ENCODE measurements at regions not wholly inside any gene's neighbourhood (a gene's known extent, or its start where the extent isn't known, plus 50 kb on each side); places are given as distances from the start of the nearest gene placed in this dataset.
"Not testable (repeated sequence)": the region's sequence is repeated elsewhere in the genome, so short reads cannot be mapped to it uniquely, and the experiment has no call there.

DNA sequence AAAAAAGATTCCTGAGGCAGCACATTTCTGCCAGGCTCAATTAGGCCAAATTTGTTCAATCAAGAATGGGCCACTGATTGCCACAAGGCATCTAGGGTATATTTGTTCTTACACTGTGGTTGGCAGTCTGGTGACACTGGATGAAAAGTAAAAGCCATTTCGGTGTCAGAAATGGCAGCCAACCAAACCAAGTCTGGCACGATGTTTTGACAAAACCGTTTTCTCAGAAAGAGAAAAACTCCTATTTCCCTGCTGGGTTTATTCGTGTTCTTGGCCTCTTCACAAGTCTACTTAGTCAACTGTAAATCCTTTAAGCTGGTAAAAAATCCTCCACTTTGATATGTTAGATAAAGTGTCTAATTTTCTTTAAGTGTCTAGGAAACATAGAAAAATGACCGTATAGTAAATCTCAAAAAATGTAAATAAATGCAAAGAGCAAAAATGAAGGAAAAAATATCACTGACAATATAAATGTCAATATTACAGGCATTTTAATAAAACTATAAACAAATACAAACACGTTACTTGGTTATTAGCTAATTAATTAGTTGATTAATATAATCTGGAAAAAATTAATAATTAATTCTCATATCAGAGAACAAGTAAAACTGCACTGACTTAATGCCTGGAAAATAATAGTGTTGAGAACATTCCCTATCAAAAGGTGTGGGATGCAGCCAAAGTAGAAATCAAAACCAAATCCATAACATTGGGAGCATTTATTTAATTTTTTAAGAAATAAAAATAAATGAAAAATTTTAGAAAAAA is 182.0 kb upstream of the ZNF804A start:
- H3K36me3 ChIP-seq = no peaks in the 10 kb centered on the region
- H3K27ac ChIP-seq = no peak overlapping the region
- WGBS, 2 donors = 61 to 85% methylated on average over 6 of the region's 6 CpGs
- no peaks in the 10 kb centered on the region for H3K4me1 ChIP-seq
- intact Hi-C loops (cut with DNase I) = no loop called here
- DNase-seq = no peak
- H3K27me3 ChIP-seq = no peaks in the 10 kb centered on the region
- H3K4me3 ChIP-seq (replicated peaks in 1 of 3) = no peak overlapping the region
- TF ChIP-seq POLR2A (IDR thresholded peaks at IDR 0.05) = no peak
- TF ChIP-seq CTCF (IDR thresholded peaks at IDR 0.05) = no peak
- H3K9me3 ChIP-seq = no peaks in the 10 kb centered on the region

GRCh38 chr2:184419744-184420143 is 178.6 kb upstream of the ZNF804A start:
- TF ChIP-seq POLR2A (IDR thresholded peaks at IDR 0.05) (no peak), CTCF (IDR thresholded peaks at IDR 0.05) (no peak)
- Histone ChIP-seq H3K27me3 (no peaks in the 10 kb centered on the region), H3K9me3 (no peaks in the 10 kb centered on the region), H3K4me1 (no peaks in the 10 kb centered on the region), H3K4me3 (replicated peaks in 1 of 3) (no peak overlapping the region), H3K27ac (no peak overlapping the region), H3K36me3 (no peaks in the 10 kb centered on the region)
- WGBS, 2 donors = 83 to 86% methylated on average over 2 of the region's 2 CpGs
- intact Hi-C loops (cut with DNase I) = no loop called here
- DNase-seq = no peak

DNA sequence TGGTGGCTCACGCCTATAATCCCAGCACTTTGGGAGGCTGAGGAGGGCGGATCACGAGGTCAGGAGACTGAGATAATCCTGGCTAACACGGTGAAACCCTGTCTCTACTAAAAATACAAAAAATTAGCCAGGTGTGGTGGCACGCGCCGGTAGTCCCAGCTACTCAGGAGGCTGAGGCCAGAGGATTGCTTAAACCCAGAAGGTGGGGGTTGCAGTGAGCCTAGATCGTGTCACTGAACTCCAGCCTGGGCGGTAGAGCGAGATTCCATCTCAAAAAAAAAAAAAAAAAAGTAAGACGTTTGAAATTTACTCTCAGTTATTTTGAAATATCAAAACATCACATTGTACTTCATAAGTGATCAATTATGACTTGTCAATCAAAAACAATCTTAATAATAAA is 176.9 kb upstream of the ZNF804A start:
- DNase-seq, H3K36me3 ChIP-seq: not testable (repeated sequence)

DNA sequence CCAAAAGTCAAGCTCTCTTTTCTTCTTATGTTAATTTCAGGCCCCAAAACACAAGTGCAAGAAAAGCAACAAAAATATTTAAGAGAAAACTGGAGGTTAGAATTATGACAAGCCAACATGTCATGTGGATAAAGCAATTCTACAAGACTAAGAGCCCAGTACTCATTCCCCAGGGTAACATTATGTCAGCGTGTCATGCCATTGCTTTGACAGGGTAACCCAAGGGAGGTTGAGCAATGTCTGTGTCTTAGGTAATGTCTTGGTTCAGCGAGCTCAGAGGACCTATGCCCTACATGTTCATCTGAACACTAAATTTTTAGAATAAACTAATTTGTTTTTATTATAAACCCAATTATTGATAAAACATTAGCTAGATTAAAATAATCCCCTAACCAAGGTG is 173.2 kb upstream of the ZNF804A start:
- Histone ChIP-seq H3K27me3 (no peaks in the 10 kb centered on the region), H3K36me3 (no peaks in the 10 kb centered on the region), H3K27ac (no peak overlapping the region), H3K9me3 (no peaks in the 10 kb centered on the region), H3K4me3 (replicated peaks in 1 of 3) (no peak overlapping the region), H3K4me1 (no peaks in the 10 kb centered on the region)
- no peak for TF ChIP-seq POLR2A (IDR thresholded peaks at IDR 0.05)
- intact Hi-C loops (cut with DNase I) = no loop called here
- DNase-seq = no peak
- WGBS, 2 donors = 69 to 82% methylated on average over 2 of the region's 2 CpGs

More for the DNA sequence above, 176.9 kb upstream of the ZNF804A start:
- H3K4me3 ChIP-seq (replicated peaks in 1 of 3); H3K9me3 ChIP-seq; intact Hi-C loops (cut with DNase I); H3K27ac ChIP-seq; H3K4me1 ChIP-seq; H3K27me3 ChIP-seq: not testable (repeated sequence)
- WGBS, 2 donors = 89 to 93% methylated on average over 11 of the region's 11 CpGs

- WGBS, 2 donors = 72% methylated on average over 2 of the region's 2 CpGs
- TF ChIP-seq CTCF (IDR thresholded peaks at IDR 0.05) (no peak), POLR2A (IDR thresholded peaks at IDR 0.05) (no peak)
- Histone ChIP-seq H3K27ac (no peak overlapping the region), H3K27me3 (no peaks in the 10 kb centered on the region), H3K4me3 (replicated peaks in 1 of 3) (no peak overlapping the region), H3K36me3 (no peaks in the 10 kb centered on the region), H3K9me3 (no peaks in the 10 kb centered on the region), H3K4me1 (no peaks in the 10 kb centered on the region)
- intact Hi-C loops (cut with DNase I) = no loop called here
- no peak for DNase-seq
These were observed 154.1 kb upstream of the ZNF804A start for GRCh38 chr2:184444217-184444616.

DNA sequence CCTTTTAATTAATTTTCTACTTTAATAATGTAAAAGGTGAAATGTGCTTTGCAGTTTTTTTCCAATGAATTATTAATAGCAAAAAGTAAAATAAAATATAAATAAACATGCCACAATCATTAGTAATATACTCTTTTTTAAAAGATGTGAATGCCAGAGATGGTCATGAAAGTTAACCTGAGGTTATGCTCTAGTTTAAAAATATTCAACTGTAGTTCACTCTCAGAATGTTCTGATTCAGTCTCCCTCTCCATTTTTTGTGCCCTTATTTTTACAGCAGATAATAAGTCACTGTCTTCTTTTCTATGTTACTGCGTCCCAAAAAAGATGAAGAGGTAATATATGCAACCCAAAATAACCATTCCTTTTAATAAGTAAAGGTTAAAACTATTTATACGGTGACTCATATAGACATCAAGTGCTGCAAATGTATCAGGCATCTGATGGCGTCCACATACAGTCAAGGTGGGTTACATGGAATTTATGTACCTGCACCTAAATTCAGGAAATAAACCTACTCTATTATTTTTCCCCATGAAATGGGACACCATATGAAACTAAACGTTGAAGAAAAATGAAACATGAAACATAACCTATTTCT is 153.6 kb upstream of the ZNF804A start:
- Histone ChIP-seq H3K4me1 (no peaks in the 10 kb centered on the region), H3K4me3 (replicated peaks in 1 of 3) (no peak overlapping the region), H3K9me3 (no peaks in the 10 kb centered on the region), H3K36me3 (no peaks in the 10 kb centered on the region), H3K27me3 (no peaks in the 10 kb centered on the region), H3K27ac (no peak overlapping the region)
- intact Hi-C loops (cut with DNase I) = no loop called here
- WGBS, 2 donors = 79 to 82% methylated on average over 4 of the region's 4 CpGs
- TF ChIP-seq POLR2A (IDR thresholded peaks at IDR 0.05) = no peak
- no peak for TF ChIP-seq CTCF (IDR thresholded peaks at IDR 0.05)
- DNase-seq = no peak

Data from thyroid gland (tissue), 4 donors.